Lower leg skin (tissue), 3 donors: ENCODE measurements at regions not wholly inside any gene's neighbourhood (a gene's known extent, or its start where the extent isn't known, plus 50 kb on each side); places are given as distances from the start of the nearest gene placed in this dataset.

ENCODE experiments used
- POLR2A ChIP-seq, 2 donors: fragments of 450-650 bp; IDR thresholded peaks; one replicate each; pipeline ENCODE4 v1.6.1; 2016 to 2017; ENCODE audit warnings: antibody characterized with exemption in 2 of 2, mild to moderate bottlenecking in 1 of 2, moderate library complexity in 1 of 2
- TF ChIP-seq, protein P1 (sequence below), 3 donors: fragments of 450-650 bp; IDR thresholded peaks; one replicate each; pipeline ENCODE4 v1.5.1; 2016; ENCODE audit warnings: antibody characterized with exemption in 3 of 3, mild to moderate bottlenecking in 3 of 3, moderate library complexity in 2 of 3

- TF ChIP-seq, protein P1, sequence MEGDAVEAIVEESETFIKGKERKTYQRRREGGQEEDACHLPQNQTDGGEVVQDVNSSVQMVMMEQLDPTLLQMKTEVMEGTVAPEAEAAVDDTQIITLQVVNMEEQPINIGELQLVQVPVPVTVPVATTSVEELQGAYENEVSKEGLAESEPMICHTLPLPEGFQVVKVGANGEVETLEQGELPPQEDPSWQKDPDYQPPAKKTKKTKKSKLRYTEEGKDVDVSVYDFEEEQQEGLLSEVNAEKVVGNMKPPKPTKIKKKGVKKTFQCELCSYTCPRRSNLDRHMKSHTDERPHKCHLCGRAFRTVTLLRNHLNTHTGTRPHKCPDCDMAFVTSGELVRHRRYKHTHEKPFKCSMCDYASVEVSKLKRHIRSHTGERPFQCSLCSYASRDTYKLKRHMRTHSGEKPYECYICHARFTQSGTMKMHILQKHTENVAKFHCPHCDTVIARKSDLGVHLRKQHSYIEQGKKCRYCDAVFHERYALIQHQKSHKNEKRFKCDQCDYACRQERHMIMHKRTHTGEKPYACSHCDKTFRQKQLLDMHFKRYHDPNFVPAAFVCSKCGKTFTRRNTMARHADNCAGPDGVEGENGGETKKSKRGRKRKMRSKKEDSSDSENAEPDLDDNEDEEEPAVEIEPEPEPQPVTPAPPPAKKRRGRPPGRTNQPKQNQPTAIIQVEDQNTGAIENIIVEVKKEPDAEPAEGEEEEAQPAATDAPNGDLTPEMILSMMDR (IDR thresholded peaks at IDR 0.05), result no peak
- TF ChIP-seq POLR2A (IDR thresholded peaks at IDR 0.05), result no peak
Measured at GRCh38 chr7:83861-84632, 108.3 kb upstream of the FAM20C start.
